ENCODE measurements at regions not wholly inside any gene's neighbourhood (a gene's known extent, or its start where the extent isn't known, plus 50 kb on each side); places are given as distances from the start of the nearest gene placed in this dataset.

- TF ChIP-seq ZNF274 (IDR thresholded peaks at IDR 0.05; ENCODE audit: low read depth, low read length) (no peak), SUZ12 (IDR thresholded peaks at IDR 0.05; ENCODE audit: extremely low read depth, insufficient read depth, insufficient read length) (no peak)
Measured at GRCh38 chr11:80771017-80771416, 1330.2 kb upstream of the TENM4 start.
